ENCODE measurements at regions not wholly inside any gene's neighbourhood (a gene's known extent, or its start where the extent isn't known, plus 50 kb on each side); places are given as distances from the start of the nearest gene placed in this dataset.

GRCh38 chr9:129497813-129498450 lies 123.0 kb downstream of the C9orf50 start:
- Histone ChIP-seq H3K27me3 (ENCODE audit: control insufficient read depth in 1 of 2, insufficient read depth in 2 of 2, low read length in 2 of 2) (no peaks in the 10 kb centered on the region), H3K4me3 (ENCODE audit: low read length) (no peak overlapping the region), H3K9me3 (ENCODE audit: control insufficient read depth in 1 of 2, insufficient read depth in 1 of 2, low read length in 2 of 2) (no peaks in the 10 kb centered on the region), H3K36me3 (ENCODE audit: insufficient read depth, low read length) (no peaks in the 10 kb centered on the region), H3K4me1 (ENCODE audit: insufficient read depth, low read length) (peaks cover 27% of the 10 kb centered on the region), H3K27ac (ENCODE audit: low read depth in 1 of 2, low read length in 2 of 2) (no peak overlapping the region)
- peaks cover 3% of the 10 kb centered on the region for H3K27me3 Mint-ChIP-seq
- H3K4me3 Mint-ChIP-seq: no peak overlapping the region
- peaks cover 27% of the 10 kb centered on the region for H3K4me1 Mint-ChIP-seq (ENCODE audit: low read depth)
- DNase-seq (no peak), ATAC-seq (ENCODE audit: poor library complexity) (no peak)
- intact Hi-C loops (cut with DNase I, micrococcal nuclease): loop anchor here (5.0 to 10.0 kb wide), 2 partner anchors 41 to 87 kb away; no protein-coding TSS in a partner anchor
- H3K9me3 Mint-ChIP-seq: no peaks in the 10 kb centered on the region
- peaks cover 4% of the 10 kb centered on the region for H3K36me3 Mint-ChIP-seq (ENCODE audit: low read depth)
- no peak for TF ChIP-seq CTCF (IDR thresholded peaks at IDR 0.05)
- no peak overlapping the region for H3K27ac Mint-ChIP-seq
- ChIA-PET CTCF (interaction anchor here (1.8 kb wide), 1 partner anchor 324 kb away, joined by 3 read pairs; no protein-coding TSS in a partner anchor), POLR2A (interaction anchor here (1.1 to 3.0 kb wide), 3 partner anchors 8 to 320 kb away, joined by 3 to 8 read pairs (median 5); partner anchors contain the start of gene IER5L)

- TF ChIP-seq CTCF (IDR thresholded peaks at IDR 0.05): no peak
- no peaks in the 10 kb centered on the region for H3K9me3 ChIP-seq (ENCODE audit: control insufficient read depth in 1 of 2, insufficient read depth in 1 of 2, low read length in 2 of 2)
- peak overlapping the region; percentile 75 for H3K4me3 ChIP-seq (ENCODE audit: low read length)
- no peak overlapping the region for H3K27ac ChIP-seq (ENCODE audit: low read depth in 1 of 2, low read length in 2 of 2)
- Mint-ChIP-seq H3K9me3 (no peaks in the 10 kb centered on the region), H3K27me3 (peaks cover 3% of the 10 kb centered on the region), H3K4me3 (peak overlapping the region; percentile 86), H3K36me3 (ENCODE audit: low read depth) (peaks cover 4% of the 10 kb centered on the region), H3K4me1 (ENCODE audit: low read depth) (peaks cover 29% of the 10 kb centered on the region), H3K27ac (peak overlapping the region; percentile 62)
- ChIA-PET POLR2A (interaction anchor here (0.7 to 2.2 kb wide), 11 partner anchors 12 to 358 kb away, joined by 3 to 7 read pairs (median 3); partner anchors contain the start of gene IER5L), CTCF (interaction anchor here (0.9 to 1.4 kb wide), 5 partner anchors 37 to 129 kb away, joined by 3 to 10 read pairs (median 5); partner anchors contain the start of gene NTMT1)
- no peak for DNase-seq
- H3K36me3 ChIP-seq (ENCODE audit: insufficient read depth, low read length): no peaks in the 10 kb centered on the region
- no peaks in the 10 kb centered on the region for H3K27me3 ChIP-seq (ENCODE audit: control insufficient read depth in 1 of 2, insufficient read depth in 2 of 2, low read length in 2 of 2)
- peaks cover 30% of the 10 kb centered on the region for H3K4me1 ChIP-seq (ENCODE audit: insufficient read depth, low read length)
- ATAC-seq (ENCODE audit: poor library complexity): no peak
- intact Hi-C loops (cut with DNase I, micrococcal nuclease): loop anchor here (5.0 to 10.0 kb wide), 2 partner anchors 40 to 88 kb away; no protein-coding TSS in a partner anchor
Measured at GRCh38 chr9:129497005-129497812, 123.7 kb downstream of the C9orf50 start.

- Mint-ChIP-seq H3K4me3 (peak overlapping the region; percentile 86), H3K36me3 (ENCODE audit: low read depth) (peaks cover 4% of the 10 kb centered on the region), H3K27me3 (peaks cover 3% of the 10 kb centered on the region), H3K9me3 (no peaks in the 10 kb centered on the region), H3K4me1 (ENCODE audit: low read depth) (peaks cover 32% of the 10 kb centered on the region), H3K27ac (peak overlapping the region; percentile 62)
- no peak for TF ChIP-seq CTCF (IDR thresholded peaks at IDR 0.05)
- ChIA-PET CTCF (interaction anchor here (0.9 to 1.4 kb wide), 5 partner anchors 36 to 130 kb away, joined by 3 to 10 read pairs (median 5); partner anchors contain the start of gene NTMT1), POLR2A (interaction anchor here (0.7 to 2.2 kb wide), 11 partner anchors 11 to 357 kb away, joined by 3 to 7 read pairs (median 3); partner anchors contain the start of gene IER5L)
- Histone ChIP-seq H3K4me3 (ENCODE audit: low read length) (peak overlapping the region; percentile 75), H3K27me3 (ENCODE audit: control insufficient read depth in 1 of 2, insufficient read depth in 2 of 2, low read length in 2 of 2) (no peaks in the 10 kb centered on the region), H3K36me3 (ENCODE audit: insufficient read depth, low read length) (no peaks in the 10 kb centered on the region), H3K27ac (ENCODE audit: low read depth in 1 of 2, low read length in 2 of 2) (no peak overlapping the region), H3K9me3 (ENCODE audit: control insufficient read depth in 1 of 2, insufficient read depth in 1 of 2, low read length in 2 of 2) (no peaks in the 10 kb centered on the region), H3K4me1 (ENCODE audit: insufficient read depth, low read length) (peaks cover 32% of the 10 kb centered on the region)
- intact Hi-C loops (cut with DNase I, micrococcal nuclease): loop anchor here (1.0 to 10.0 kb wide), 3 partner anchors 8 to 88 kb away; no protein-coding TSS in a partner anchor
- ATAC-seq (ENCODE audit: poor library complexity): peak; percentile 69
- peak; percentile 57 to 90 (median 80) for DNase-seq
Measured at GRCh38 chr9:129496473-129497004, 124.4 kb downstream of the C9orf50 start.

Data from CD4-positive, alpha-beta T cell (primary cell).